Spleen (tissue), 7 donors: ENCODE measurements at regions not wholly inside any gene's neighbourhood (a gene's known extent, or its start where the extent isn't known, plus 50 kb on each side); places are given as distances from the start of the nearest gene placed in this dataset.

ENCODE experiments used
- POLR2A ChIP-seq, 3 donors: fragments of 450-650 bp; IDR thresholded peaks; one replicate each; pipeline ENCODE4 v1.5.1; 2017; ENCODE audit warnings: antibody characterized with exemption in 3 of 3, mild to moderate bottlenecking in 1 of 3
- POLR2AphosphoS5 ChIP-seq, 3 donors: sonication (generic); formaldehyde crosslinking; IDR thresholded peaks; one replicate each; pipeline ENCODE4 v1.5.1; 2017; ENCODE audit warnings: antibody characterized with exemption in 3 of 3
- TF ChIP-seq, protein P1 (sequence below), 11 experiments: fragments of 200-600 bp in 7 of 11; fragments of 450-650 bp in 4 of 11; sonication (generic) in 4 of 11; IDR thresholded peaks in 8 of 11; conservative IDR thresholded peaks in 3 of 11; 1 replicate in 7 of 11; 2 replicates in 4 of 11; pipeline versions ENCODE4 v1.4.0 to v1.8.0; 2016 to 2021; ENCODE audit warnings: antibody characterized with exemption in 11 of 11, inconsistent platforms in 4 of 11, mild to moderate bottlenecking in 1 of 11
- donor health status: DM: no; HTN: no; CAD: no; lungs with moderate emphysema.
- donor health status: DM: no; HTN: no; CAD: no.
- donor health status: DM: no; HTN: no; CAD: no.

GRCh38 chr1:195373856-195374255, 1234.4 kb downstream of the KCNT2 start:
- TF ChIP-seq, protein P1, sequence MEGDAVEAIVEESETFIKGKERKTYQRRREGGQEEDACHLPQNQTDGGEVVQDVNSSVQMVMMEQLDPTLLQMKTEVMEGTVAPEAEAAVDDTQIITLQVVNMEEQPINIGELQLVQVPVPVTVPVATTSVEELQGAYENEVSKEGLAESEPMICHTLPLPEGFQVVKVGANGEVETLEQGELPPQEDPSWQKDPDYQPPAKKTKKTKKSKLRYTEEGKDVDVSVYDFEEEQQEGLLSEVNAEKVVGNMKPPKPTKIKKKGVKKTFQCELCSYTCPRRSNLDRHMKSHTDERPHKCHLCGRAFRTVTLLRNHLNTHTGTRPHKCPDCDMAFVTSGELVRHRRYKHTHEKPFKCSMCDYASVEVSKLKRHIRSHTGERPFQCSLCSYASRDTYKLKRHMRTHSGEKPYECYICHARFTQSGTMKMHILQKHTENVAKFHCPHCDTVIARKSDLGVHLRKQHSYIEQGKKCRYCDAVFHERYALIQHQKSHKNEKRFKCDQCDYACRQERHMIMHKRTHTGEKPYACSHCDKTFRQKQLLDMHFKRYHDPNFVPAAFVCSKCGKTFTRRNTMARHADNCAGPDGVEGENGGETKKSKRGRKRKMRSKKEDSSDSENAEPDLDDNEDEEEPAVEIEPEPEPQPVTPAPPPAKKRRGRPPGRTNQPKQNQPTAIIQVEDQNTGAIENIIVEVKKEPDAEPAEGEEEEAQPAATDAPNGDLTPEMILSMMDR (IDR thresholded peaks at IDR 0.05 in 8 of 11, conservative IDR thresholded peaks at IDR 0.05 in 3 of 11), result no peak
- TF ChIP-seq POLR2AphosphoS5 (IDR thresholded peaks at IDR 0.05) (no peak), POLR2A (IDR thresholded peaks at IDR 0.05) (no peak)
